ELF-1 (cell line): ENCODE measurements at regions not wholly inside any gene's neighbourhood (a gene's known extent, or its start where the extent isn't known, plus 50 kb on each side); places are given as distances from the start of the nearest gene placed in this dataset.

ENCODE experiments used
- DNase-seq: peaks from one replicate; pipeline ENCODE4 v3.0.0-alpha.2; 2016; ENCODE audit warnings: low read depth, low spot score

DNA sequence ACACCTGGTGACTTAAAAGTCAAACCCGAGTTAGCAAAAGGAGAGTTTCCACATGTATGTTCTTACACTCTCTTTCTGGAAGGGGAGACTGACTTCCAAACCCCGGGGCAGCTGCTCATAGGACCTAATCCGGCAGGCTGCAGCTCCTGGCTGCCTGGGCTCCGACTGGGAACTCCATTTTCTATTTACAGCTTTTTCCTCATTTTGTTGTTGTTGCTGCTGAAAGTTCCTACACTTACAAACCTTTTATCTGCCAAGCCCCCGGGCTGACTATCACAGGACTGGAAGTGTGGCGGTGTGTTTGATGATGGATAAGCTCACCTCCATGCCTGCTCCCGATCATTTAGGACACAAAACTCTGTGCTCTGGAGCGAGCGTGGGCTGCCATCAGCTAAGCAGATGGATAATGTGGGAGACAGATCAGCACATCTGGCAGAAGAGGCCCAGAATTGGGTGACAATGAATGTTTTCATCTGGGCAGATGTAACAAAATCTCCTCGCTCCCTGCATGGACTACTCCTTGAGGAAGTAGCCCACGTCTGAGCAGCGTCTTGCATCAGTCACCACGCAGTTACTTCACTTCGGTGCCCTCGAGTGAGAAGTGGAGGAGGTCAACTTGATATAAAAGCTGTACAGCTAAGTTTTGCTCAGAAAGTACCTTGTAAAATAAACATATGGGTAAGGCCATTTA, 114.4 kb upstream of the COPS8 start:
- DNase-seq = peak; percentile 59

DNA sequence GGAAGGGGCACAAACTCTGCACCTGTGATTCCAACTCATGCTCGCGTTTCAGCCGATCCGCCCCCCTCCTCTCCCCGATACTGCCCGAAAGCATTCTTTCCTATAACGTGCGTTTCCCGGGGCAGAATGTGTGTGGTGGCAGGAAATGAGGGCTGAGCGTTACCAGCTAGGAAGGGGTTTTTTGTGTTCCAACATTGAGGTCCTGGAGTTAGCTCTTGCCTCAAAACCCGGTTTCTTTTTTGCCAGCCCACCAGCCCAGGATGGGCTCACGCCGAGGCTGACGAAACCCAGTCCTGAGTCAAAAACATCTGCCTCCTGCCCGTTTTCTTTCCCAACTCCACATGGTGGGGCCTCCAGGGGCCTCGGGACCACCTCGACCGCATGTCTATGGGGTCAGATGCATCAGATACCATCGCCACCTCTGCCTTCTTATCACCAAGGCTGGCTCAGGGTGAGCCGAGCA, 113.7 kb upstream of the COPS8 start:
- DNase-seq = no peak

DNA sequence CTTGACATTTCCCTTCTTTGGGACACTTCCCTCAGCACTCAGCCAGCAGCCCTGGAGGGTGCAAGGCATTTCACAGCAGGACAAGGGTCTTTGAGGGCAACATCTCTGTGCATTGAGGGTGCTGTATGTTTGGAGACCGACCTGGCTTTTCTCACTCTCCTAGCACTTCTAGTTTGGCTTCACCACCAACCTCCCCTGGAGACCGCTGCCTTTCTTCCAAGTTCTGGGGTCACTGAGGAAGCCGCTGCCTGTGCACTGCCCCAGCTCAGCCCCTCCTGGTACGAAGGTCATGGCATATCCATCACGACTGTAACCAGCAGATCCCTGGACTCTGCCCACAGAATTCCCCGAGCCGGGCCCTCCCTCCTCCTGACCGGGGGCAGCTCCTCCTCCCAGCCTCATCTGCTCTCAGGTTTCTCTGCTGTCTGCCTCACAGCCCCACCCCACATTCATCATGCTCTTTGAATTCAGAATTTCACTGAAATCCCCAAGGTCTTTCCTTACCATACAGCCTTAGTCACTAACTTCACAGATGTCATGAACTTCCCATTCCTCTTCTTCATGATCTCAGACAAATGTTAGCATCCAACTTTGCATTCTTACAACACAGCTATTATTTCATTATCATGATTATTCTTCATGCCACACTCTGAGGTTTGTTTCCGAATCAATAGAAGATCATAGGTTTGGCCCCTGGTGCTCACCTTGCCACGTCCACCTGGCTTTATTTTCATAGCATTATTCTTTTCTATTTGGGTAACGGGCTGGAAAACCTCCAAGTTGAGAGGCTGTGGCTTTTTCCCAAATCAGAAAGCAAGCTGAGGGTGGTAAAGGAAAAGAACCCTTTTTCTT, 113.0 kb upstream of the COPS8 start:
- peak; percentile 67 for DNase-seq

DNA sequence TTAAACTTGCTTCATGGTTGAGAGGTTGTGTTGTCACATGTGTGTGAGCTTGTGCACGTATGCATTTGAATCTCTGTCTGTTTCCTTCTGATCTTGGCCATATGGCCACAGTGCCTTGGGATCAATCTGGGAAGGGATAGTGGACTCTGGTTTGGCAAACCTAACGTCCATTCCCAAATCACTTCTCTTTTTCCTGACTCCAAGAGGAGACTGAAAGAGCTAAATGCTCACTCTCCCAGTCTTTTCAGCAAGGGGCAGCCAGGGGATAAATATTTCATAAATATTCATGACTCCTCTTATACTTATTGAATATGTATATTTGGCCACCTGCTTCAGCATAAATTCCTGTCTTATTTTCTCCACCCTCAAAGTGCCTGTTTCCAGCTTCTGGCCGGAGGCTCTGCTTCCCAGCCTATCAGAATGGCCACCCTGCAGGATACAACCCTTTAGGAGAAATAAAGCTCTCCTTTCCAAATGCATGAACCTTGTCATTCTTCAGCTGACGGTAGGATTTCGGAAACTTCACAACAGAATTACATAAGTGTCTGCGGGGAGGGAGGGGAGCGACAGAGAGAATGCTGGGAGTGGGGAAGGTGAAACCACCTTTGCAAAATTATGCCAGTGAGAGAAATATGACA, 112.2 kb upstream of the COPS8 start:
- no peak for DNase-seq

DNA sequence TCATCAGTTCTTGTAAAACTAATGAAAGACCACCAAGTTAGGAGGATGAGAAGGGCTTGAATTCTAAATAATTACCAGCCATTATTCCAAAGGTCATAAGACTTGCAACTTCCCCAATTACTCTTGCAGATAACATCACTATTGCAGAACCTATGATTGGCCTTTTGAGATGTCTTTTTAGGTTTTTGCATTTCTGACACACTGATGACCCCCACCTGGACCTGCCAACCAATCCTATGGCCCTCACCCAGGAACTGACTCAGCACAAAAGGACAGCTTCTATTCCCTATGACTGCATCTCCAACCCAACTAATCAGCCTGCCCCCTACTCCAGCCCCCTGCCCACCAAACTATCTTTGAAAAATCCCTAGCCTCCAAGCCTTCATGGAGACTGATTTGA, 111.5 kb upstream of the COPS8 start:
- DNase-seq = no peak

DNA sequence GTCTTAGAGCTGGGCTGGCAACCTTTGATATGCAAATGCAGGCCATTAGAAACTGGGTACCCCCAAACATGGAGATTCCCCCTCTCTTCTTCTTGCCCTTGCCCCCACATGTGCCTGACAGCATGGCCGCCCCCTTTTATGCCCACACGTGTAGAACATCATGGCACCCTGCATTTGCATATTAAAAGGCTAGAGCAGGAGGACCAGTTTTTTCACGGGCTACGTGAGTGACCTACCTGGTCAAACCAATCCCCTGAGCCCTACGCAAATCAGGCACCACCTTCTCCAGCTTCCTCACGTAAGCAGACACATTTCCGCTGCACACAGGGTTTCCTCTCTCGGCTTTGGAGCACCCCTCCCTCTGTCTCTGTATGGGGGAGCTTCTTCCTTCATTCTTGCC, 110.9 kb upstream of the COPS8 start:
- no peak for DNase-seq

DNA sequence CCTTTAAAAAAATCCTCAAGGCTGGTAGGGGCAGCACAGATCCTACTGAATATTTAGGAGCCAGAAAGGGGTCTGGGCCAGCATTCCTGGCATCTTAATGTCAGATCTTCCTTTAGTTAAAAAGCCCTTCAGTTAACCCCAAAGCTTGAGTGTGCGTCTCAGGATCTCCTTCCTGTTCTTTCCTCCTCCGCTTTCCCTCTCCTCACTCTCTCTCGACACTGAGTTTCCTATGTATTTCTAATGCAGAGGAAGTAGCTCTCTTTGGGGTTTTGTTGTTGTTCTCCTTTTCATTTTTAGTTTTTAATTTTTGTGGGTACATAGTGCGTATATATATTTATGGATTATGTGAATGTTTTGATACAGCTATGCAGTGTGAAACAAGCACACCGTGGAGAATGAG, 109.9 kb upstream of the COPS8 start:
- no peak for DNase-seq

DNA sequence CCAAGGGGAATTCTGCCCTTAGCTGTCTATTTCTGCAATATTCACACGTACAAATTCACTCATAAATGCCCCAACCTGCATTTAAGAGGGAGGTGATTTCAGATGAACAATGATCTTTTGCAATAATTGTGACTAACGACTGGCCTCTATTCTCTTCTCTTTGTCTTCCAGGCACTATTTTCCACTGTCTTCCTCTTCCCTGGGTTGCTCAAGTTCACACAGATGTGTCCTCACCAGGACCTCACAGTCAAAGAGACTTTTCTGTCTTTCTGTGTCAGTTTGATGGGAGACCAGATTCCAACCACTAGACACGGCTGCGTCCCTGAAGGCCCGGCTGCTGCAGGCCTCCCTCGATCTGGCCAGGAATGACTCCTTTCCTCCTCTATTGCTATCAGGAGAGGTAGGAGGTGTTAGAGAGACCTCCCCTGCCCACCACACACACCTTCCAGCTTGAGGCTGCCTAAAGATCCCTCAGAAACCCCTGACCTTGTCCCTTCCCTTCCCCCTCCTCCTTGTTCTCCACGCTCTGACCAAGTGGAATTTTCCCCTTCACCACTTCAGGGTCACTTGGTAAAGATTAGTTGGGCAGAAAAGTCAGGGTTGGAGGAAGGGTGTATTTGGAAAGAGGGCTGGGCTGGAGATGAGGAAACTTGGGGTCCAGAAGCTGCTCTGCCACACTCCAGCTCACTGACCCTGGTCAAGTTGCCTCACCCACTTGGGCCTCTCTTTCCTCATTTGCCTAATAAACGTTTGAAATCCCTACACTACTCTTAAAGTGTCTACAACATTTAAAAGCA, 109.2 kb upstream of the COPS8 start:
- no peak for DNase-seq

DNA sequence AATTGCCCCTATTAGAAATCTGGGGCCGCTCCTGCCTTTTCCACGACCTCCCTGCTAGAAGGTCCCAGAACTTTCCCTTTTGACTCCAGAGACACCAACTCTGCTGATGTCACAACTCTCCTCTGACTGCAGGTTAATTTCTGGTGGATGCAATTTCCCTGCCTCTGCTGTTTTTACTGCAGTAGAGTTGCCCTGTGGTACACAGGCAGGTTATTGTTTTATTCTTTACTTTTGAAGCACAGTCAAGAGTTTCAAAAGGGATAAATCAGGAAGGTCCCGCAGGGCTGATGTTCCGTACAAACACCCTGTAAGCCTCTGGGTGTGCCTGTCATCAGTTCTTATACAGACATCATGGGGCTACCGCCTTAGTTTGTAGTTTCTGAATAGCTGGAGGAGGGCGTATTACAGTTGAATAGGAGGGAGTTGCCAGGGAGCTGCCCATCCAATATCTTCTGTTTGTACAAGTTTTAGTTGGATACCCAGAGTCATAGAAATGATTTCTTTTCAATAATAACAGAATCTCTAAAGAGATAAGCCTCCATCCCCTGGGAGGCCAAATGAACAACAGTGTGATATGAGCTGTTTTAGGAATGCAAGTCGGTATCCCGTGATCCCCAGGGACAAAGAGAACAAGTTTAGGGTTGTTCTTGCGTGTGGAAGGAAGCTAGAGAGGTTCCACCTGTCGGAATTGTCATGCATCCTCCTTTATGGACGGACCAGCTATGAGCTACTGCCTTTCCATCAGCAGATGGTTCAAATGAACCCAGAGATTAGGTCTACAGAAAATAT, 108.4 kb upstream of the COPS8 start:
- DNase-seq = no peak

DNA sequence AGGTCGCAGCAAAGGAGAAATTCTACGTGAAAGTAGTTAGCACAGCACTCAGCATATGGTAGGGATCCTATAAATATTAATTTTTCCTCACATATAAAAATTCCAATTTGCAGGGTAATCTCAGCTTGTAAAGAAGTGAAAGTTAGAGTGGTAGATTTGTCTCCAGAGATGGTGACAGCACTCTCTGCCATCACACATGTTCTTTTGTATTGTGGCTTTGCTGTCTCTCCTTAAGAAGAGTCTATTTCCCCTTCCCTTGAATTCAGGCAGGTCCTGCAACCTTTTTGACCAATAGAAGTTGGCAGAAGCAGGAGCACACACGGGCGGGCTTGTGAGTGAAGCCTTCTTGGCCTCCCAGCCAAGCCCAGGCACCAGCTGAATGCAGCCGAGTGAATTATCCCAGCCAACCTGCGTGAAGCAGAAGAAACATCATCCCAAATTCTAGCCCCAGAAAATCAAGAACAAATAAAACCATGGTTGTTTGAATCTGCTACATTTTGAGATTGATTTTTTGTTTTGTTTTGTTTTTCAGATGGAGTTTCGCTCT, 107.8 kb upstream of the COPS8 start:
- DNase-seq = no peak

DNA sequence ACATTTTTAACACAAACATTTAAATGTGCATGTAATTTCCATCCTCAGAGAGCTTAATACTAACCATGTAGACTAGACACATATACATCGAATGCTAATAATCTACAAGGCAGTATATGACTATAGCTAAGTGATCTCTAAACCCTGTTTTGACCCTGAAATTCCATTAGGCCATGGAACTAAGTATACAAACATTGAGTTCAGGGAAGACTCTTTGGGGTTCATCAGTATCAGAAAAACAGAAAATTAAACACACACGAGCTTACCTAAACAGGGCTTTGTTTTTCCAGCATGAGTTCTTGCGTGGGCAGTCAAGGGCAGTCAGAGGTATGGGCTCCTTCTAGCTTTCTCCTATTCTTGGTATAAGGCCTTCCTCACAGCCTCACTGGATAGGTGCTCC, 106.0 kb upstream of the COPS8 start:
- DNase-seq = no peak

DNA sequence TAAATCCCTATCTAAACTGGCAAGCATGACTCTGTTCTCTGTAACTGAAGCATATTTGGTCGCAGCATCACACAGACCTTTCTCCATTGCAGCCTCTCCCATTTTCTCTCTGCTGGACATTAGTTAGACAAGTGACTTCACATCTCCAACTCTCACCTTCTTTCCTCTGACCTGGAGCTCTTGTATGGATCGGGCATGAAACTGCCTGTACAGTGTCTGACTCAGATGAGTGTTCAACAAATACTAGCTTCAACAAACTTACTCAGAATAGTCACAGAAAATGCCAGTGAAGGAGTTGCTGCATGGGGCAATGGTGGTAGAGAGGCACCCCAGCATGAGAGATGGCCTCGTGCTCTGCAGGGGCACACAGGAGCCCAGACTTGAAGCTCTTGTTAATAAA, 104.7 kb upstream of the COPS8 start:
- DNase-seq = no peak

DNA sequence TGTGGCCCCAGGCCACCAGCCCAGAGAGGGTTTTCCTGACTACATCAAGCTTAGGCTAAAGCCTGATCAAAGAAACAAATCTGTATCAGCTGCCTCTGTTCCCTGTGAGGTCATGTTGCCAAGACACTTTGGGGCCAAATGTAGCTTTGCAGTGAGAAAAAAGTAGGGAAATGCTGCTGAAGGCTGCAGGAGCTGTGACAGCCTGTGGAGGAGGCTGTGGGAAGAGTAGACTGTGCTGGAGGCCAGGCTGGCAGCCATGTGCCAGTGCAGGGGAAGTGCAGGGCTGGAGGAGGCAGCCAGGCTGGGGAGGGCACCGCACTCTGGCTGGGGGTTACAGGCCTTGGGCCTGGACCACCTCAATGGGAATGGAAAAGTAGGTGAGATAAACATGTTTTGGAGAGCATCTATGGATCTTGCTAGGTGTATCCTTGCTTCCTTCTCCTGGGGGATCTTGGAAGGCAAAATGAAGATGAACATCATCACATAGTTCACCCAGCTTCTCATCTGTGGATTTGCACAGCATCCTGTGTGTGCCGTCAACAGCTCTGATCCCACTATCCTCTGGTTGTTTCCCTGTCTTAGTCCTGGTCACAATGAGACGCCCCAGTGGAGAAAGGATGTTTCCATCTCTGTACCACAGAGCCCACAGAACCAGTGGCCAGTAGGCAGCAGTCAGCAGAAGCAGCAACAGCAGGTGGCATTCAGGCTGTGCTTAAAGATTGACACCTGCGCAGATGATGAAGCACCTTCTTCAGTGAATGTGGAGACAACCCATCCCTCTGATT, 103.8 kb upstream of the COPS8 start:
- no peak for DNase-seq

DNA sequence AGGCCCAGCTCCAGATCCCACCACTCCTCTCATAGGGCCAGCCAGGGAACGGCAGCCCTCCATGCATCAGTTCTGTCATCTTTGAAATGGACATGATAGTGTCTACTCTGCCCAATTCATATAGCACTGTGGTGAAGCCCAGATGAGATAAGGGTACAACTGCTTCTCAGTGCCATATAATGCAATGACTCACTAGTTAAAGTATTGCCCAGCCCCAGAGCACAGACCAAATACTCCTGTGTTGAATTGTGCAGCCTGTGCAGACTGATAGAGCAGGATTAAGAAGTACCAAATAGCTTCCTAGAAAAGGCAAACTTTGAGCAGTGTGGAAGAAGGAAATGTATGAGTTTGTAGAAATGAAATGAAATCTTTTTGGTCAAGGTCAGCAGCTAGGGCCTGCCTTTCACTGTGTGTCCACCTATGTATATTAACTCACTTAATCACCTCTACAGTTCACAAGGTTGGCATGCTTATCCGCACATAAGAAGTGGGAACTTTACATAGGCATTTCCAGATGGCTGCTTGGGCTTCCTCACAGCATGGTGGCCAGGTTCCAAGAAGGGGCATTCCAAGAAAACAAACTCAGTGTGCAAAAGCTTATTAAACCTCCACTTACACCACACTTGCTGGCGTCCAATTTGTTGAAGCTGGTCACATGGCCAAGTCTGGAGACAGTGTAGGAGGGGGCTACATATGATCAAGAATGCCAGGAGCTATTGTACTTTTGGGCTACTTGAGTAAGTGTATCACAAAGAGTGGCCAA, 102.8 kb upstream of the COPS8 start:
- no peak for DNase-seq

DNA sequence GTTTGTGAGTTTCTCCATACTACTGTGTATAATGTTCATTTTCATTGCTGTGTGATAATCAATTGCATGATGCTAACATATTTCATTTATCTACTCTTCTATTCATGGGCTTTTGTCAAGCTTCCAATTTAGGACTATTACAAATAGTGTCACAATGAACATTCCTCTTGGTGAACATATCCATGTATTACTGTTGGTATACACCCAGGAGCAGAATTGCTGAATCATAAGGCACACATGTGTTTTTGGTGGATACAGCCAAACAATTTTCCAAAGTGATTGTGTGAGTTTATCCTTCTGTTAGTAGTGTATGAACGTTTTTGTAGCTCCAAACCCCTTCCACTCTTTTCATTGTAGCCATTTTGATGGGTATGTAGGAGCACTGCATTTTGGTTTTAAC, 101.6 kb upstream of the COPS8 start:
- no peak for DNase-seq

DNA sequence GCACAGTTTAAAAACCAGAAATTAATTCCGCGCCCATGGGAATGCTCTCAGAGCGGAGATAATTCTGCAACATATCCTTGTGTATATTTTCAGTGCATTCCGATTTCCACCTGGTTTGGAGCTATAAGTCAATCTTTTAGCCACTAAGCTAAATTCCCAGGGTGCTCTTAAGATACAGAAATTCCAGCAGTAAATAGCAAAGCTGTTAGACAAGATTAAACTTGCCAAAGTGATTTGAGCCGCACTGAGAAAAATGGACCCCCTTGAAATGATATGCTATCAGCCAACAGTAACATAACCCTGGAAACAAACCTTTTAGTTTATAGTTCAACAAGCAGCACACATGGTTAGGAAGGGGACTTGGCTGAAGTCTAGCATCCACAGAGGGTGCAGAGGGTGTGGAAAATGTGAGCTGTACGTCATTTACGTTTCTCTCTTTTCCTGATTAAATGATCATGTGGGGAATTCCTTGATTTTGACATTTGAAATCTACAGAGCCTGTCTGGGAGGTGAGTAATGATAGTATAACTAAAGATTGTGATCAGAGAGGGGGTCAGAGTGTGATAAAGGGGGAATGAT, 99.8 kb upstream of the COPS8 start:
- DNase-seq = no peak

DNA sequence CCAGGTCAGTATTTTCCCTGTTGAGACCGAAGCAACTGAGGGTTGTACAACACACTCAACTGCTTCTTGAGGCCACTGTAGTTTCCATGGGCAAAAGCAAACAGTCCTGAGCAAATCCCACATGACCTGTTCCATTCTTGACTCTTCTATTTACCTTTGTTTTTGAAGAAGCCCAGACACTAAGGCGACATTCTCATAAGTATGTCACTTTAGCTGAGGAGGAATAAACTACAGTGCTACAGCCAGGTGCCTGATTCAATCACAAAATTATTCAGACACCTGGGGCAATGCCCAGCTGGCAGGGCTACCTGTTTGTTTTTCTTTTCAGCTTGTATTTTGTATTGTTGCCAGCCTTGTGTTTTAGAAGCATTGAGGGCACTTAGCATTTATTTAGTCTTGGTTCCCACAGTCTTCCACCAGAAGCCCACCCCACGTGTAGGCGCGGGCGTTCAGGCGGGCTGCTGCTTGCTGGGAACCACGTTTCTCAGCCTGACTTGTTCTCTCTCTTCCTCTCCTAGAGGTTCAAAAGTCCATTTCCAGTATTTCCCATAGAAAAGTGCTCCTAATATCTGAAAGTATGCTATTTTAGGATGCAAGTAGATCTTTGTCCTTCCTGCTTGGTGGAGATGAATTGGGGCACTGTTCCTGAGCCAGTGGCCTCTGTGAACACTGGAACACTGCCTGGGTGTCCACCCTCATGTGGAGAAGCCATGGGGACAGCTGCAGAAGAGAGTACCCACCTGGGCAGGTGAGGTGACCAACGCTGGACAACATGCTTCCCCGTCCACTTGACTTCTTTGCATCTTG, 99.0 kb upstream of the COPS8 start:
- no peak for DNase-seq

DNA sequence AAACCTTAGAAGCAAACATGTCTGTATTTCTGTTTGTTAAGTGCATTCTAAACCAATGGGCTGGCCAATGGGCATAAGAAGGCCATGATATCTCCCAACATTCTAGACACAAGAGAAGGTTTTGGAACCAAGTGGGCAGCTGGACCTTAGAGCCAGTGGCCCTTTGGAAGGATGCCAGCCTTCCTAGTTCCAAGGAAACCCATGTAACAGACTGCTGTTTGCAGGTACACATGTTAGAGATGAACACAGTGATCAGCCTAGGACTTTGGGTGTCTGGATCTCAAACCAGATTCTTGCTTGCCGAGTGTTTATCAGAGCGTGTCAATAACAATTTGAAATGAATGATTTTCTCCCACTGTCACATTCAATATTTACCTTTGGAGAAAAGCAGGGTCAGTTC, 97.5 kb upstream of the COPS8 start:
- DNase-seq = no peak
